GM21786 (cell line): ENCODE measurements at regions not wholly inside any gene's neighbourhood (a gene's known extent, or its start where the extent isn't known, plus 50 kb on each side); places are given as distances from the start of the nearest gene placed in this dataset.

Source experiments
- ATAC-seq: cut with Tn5 transposase; IDR thresholded peaks from one replicate; pipeline ENCODE4 v1.9.1; 2021; ENCODE audit not compliant: unreplicated experiment

- ATAC-seq: no peak
Measured at GRCh38 chr9:89554307-89555035, 50.3 kb upstream of the GADD45G start.

- no peak for ATAC-seq
Measured at GRCh38 chr9:89553451-89554010, 51.3 kb upstream of the GADD45G start.

DNA sequence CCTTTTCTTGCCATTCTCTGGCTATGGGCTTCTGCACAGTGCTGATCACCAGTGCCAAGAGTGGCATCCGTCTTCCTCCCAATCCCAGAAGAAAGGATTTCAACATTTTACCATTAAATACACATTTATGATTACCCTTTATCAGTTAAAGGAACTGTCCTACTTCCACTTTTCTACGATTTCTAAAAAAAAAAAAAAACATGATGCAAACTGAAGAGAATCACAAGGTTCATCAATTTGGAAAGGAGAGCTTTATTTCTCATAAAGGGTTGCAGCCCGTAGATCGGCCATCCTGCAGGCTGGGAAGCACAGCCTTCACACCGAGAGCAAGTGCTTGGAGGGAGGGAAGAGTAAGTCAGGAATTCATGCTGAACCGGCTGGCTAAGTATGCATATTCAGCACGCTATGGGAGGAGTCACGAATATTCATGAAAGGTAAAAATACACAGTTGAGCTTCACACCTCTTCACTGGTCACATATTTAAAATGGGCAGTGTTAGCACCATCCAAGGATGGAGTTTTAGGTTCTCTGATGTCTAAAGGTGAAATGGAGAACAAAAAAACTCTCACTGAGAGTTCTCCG is 52.5 kb upstream of the SEMA4D start:
- no peak for ATAC-seq

DNA sequence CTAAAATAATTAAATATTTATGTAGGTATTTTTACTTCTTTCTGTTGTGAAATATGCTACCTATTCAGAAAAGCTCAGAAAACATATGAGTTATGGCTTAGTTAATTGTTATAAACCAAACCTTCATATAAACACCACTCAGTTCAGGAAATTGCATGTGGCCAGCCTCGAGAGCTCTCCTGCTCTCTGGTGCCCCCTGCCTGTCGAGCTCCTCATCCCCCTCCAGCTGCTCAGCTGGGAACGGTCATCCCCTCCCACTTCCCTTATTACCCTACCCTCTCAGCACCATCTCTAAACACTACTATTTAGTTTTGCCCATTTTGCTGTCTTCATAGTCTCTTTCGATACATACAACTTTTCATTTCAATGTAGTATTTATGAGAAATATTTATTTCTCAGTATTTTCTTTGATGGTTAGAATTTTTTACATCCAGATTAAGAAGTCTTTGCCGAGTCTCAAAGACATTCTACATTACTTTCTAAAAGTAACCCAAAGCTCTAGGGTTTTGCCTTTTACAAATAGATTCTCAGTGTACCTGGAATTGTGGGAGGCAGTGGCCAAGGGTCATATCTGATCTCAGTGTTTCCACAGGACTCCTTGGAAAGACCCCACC is 51.2 kb upstream of the SEMA4D start:
- ATAC-seq: peak; percentile 86

DNA sequence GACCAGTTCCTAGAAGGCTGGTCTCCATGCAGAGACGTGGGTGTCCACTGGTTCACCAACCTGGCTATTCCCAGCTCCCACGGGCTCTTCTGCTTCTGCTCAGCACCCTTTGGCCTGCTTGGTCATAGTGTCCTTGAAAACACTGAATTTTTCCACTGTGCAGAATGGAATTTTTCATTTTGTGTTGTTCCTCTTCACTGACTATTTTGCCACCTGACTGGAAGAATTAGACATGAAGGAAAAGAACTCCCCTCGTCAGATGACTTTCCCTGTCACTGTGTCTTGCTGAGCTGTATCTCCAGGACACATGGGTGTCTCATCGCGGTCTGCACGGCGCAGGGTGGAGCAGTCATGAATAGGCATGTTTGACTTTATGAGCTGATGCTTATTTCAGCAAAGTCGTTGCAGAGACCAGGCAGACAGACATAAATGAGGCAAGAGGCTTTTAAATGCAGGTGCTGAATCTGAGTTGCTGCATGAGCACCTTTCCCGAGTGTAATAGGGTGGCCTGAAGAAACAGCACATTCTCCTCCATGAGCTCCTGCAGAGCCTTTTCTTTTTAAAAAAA is 50.2 kb upstream of the SEMA4D start:
- ATAC-seq: no peak
